ENCODE measurements at regions not wholly inside any gene's neighbourhood (a gene's known extent, or its start where the extent isn't known, plus 50 kb on each side); places are given as distances from the start of the nearest gene placed in this dataset.

- Mint-ChIP-seq H3K4me3 (no peak overlapping the region), H3K27ac (no peak overlapping the region), H3K27me3 (ENCODE audit: low read depth) (no peaks in the 10 kb centered on the region), H3K36me3 (ENCODE audit: low read depth) (no peaks in the 10 kb centered on the region), H3K9me3 (no peaks in the 10 kb centered on the region), H3K4me1 (no peaks in the 10 kb centered on the region)
- TF ChIP-seq CTCF (IDR thresholded peaks at IDR 0.05; ENCODE audit: unreplicated experiment in 3 of 3) = no peak
Measured at GRCh38 chr6:91761621-91762020, 1174.7 kb upstream of the MAP3K7 start.

- Mint-ChIP-seq H3K9me3 (no peaks in the 10 kb centered on the region), H3K27me3 (ENCODE audit: low read depth) (no peaks in the 10 kb centered on the region), H3K27ac (no peak overlapping the region), H3K4me1 (no peaks in the 10 kb centered on the region), H3K4me3 (no peak overlapping the region), H3K36me3 (ENCODE audit: low read depth) (no peaks in the 10 kb centered on the region)
- no peak for TF ChIP-seq CTCF (IDR thresholded peaks at IDR 0.05; ENCODE audit: unreplicated experiment in 3 of 3)
Measured at GRCh38 chr6:91754691-91755090, 1167.8 kb upstream of the MAP3K7 start.

DNA sequence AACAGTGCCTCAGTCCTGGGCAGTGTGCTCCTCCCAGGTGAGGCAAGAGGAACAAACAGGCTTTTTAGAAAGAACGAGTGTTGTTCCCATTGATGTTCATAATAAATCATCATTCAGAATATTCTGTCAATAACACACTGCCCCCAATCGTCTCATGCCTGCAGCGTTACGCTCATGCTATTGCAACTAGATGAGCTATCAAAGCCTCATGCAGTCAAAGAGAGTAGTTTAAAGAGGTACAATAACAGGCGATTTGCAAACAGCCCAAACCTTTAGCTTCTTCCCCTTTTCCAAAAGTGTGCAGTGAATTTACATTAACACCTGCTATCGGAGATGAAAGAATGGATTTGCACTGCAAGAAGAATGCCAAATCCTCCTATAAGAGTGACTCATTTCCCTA, 1164.7 kb upstream of the MAP3K7 start:
- H3K4me3 Mint-ChIP-seq = no peak overlapping the region
- H3K36me3 Mint-ChIP-seq (ENCODE audit: low read depth) = no peaks in the 10 kb centered on the region
- no peak for TF ChIP-seq CTCF (IDR thresholded peaks at IDR 0.05; ENCODE audit: unreplicated experiment in 3 of 3)
- H3K27ac Mint-ChIP-seq = no peak overlapping the region
- H3K9me3 Mint-ChIP-seq = no peaks in the 10 kb centered on the region
- H3K4me1 Mint-ChIP-seq = no peaks in the 10 kb centered on the region
- H3K27me3 Mint-ChIP-seq (ENCODE audit: low read depth) = no peaks in the 10 kb centered on the region

GRCh38 chr6:91744566-91744965, 1157.7 kb upstream of the MAP3K7 start:
- H3K27ac Mint-ChIP-seq = no peak overlapping the region
- no peaks in the 10 kb centered on the region for H3K27me3 Mint-ChIP-seq (ENCODE audit: low read depth)
- H3K36me3 Mint-ChIP-seq (ENCODE audit: low read depth) = no peaks in the 10 kb centered on the region
- no peak for TF ChIP-seq CTCF (IDR thresholded peaks at IDR 0.05; ENCODE audit: unreplicated experiment in 3 of 3)
- H3K4me1 Mint-ChIP-seq = no peaks in the 10 kb centered on the region
- H3K9me3 Mint-ChIP-seq = no peaks in the 10 kb centered on the region
- H3K4me3 Mint-ChIP-seq = no peak overlapping the region

- Mint-ChIP-seq H3K27ac (no peak overlapping the region), H3K4me1 (no peaks in the 10 kb centered on the region), H3K4me3 (no peak overlapping the region), H3K36me3 (ENCODE audit: low read depth) (no peaks in the 10 kb centered on the region), H3K27me3 (ENCODE audit: low read depth) (no peaks in the 10 kb centered on the region), H3K9me3 (no peaks in the 10 kb centered on the region)
- TF ChIP-seq CTCF (IDR thresholded peaks at IDR 0.05; ENCODE audit: unreplicated experiment in 3 of 3) = no peak
Measured at GRCh38 chr6:91743756-91744155, 1156.9 kb upstream of the MAP3K7 start.

DNA sequence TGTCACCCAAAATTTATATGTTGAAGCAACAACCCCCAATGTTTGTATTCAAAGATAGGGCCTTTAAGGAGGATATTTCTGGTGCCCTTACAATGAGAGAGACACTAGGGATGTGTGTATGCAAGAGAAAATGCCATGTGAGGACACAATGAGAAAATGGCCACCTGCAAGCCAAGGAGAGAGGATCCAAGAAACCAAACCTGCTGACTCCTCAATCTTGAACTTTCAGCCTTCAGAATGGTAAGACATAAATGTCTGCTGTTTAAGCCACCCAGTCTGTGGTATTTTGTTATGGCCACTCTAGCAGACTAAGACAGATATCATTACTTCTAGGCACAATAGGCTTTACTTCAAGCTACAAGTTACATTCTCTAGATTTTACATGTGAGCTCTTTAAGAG, 1145.1 kb upstream of the MAP3K7 start:
- Mint-ChIP-seq H3K4me3 (no peak overlapping the region), H3K9me3 (peaks cover 6% of the 10 kb centered on the region), H3K27me3 (ENCODE audit: low read depth) (no peaks in the 10 kb centered on the region), H3K27ac (no peak overlapping the region), H3K4me1 (no peaks in the 10 kb centered on the region), H3K36me3 (ENCODE audit: low read depth) (no peaks in the 10 kb centered on the region)
- no peak for TF ChIP-seq CTCF (IDR thresholded peaks at IDR 0.05; ENCODE audit: unreplicated experiment in 3 of 3)

All from nephron (organoid).